ENCODE measurements at regions not wholly inside any gene's neighbourhood (a gene's known extent, or its start where the extent isn't known, plus 50 kb on each side); places are given as distances from the start of the nearest gene placed in this dataset.

DNA sequence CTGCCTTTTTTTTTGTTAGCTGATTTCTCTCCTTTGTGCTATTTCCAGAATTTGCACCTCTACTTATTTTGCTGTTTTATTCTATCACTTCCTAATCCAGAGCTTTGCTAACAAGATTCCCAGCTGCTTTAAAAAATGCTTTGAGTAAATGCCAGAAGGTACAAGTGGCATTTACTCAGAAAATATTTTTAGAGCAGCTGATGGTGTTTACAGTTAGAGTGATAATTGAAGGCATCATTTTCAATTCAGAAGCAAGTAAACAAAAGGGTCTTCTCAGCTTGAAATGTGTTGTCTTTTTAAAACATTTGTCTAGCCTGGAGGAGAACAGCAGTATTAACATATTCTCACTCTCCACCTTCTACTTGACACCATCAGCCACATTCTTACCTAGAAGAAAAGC, 99.9 kb downstream of the OTOR start:
- ChIA-PET POLR2A (ENCODE audit: low non-redundant PET) (no interaction called here), CTCF (no interaction called here)
- no peak for DNase-seq (ENCODE audit: low spot score)
- no TSS peak for BruUV-seq (replicated peaks)
- H3K9me3 ChIP-seq (ENCODE audit: low read depth, low read length, poor library complexity, severe bottlenecking): no peaks in the 10 kb centered on the region
- H3K27me3 ChIP-seq (replicated peaks; ENCODE audit: insufficient read depth, low read depth, low read length, poor library complexity): no peaks in the 10 kb centered on the region
- no peaks in the 10 kb centered on the region for H3K36me3 ChIP-seq (ENCODE audit: insufficient read depth, low read length, poor library complexity, severe bottlenecking)
- intact Hi-C loops (cut with micrococcal nuclease; ENCODE audit: unreplicated experiment): no loop called here
- no peak overlapping the region for H3K4me3 ChIP-seq (ENCODE audit: low read depth, low read length, poor library complexity, severe bottlenecking)
- TF ChIP-seq, protein P1, sequence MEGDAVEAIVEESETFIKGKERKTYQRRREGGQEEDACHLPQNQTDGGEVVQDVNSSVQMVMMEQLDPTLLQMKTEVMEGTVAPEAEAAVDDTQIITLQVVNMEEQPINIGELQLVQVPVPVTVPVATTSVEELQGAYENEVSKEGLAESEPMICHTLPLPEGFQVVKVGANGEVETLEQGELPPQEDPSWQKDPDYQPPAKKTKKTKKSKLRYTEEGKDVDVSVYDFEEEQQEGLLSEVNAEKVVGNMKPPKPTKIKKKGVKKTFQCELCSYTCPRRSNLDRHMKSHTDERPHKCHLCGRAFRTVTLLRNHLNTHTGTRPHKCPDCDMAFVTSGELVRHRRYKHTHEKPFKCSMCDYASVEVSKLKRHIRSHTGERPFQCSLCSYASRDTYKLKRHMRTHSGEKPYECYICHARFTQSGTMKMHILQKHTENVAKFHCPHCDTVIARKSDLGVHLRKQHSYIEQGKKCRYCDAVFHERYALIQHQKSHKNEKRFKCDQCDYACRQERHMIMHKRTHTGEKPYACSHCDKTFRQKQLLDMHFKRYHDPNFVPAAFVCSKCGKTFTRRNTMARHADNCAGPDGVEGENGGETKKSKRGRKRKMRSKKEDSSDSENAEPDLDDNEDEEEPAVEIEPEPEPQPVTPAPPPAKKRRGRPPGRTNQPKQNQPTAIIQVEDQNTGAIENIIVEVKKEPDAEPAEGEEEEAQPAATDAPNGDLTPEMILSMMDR (conservative IDR thresholded peaks at IDR 0.05; ENCODE audit: low read depth, low read length): no peak
- TF ChIP-seq EZH2 (IDR thresholded peaks at IDR 0.05; ENCODE audit: borderline replicate concordance, low read depth, low read length, poor library complexity, severe bottlenecking): no peak
- no peaks in the 10 kb centered on the region for H3K4me1 ChIP-seq (ENCODE audit: insufficient read depth, low read length, poor library complexity, severe bottlenecking)
- H3K27ac ChIP-seq (ENCODE audit: low read depth, low read length, poor library complexity, severe bottlenecking): no peak overlapping the region

DNA sequence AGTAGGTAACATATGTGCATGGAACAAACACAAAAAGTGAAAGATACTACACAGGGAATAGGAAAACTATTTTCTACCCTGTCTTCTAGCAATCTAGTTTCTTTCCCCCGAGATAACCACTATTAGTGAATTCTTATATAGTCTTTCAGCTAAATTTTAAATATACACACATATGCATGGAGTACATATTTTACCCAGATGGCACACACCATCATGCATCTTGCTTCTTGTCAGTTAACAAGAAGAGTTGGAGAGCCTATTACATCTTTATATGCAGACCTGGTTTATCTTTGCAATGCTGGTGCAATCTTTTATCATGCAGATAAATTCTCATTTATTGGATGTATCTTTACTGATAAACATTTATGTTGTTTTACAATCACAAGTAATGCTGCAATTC, 100.4 kb downstream of the OTOR start:
- Histone ChIP-seq H3K9me3 (ENCODE audit: low read depth, low read length, poor library complexity, severe bottlenecking) (no peaks in the 10 kb centered on the region), H3K27ac (ENCODE audit: low read depth, low read length, poor library complexity, severe bottlenecking) (no peak overlapping the region), H3K4me1 (ENCODE audit: insufficient read depth, low read length, poor library complexity, severe bottlenecking) (no peaks in the 10 kb centered on the region), H3K36me3 (ENCODE audit: insufficient read depth, low read length, poor library complexity, severe bottlenecking) (no peaks in the 10 kb centered on the region), H3K4me3 (ENCODE audit: low read depth, low read length, poor library complexity, severe bottlenecking) (no peak overlapping the region), H3K27me3 (replicated peaks; ENCODE audit: insufficient read depth, low read depth, low read length, poor library complexity) (no peaks in the 10 kb centered on the region)
- POLR2A ChIA-PET (ENCODE audit: low non-redundant PET): no interaction called here
- DNase-seq (ENCODE audit: low spot score): no peak
- intact Hi-C loops (cut with micrococcal nuclease; ENCODE audit: unreplicated experiment): no loop called here
- CTCF ChIA-PET: no interaction called here
- BruUV-seq (replicated peaks): no TSS peak
- no peak for TF ChIP-seq EZH2 (IDR thresholded peaks at IDR 0.05; ENCODE audit: borderline replicate concordance, low read depth, low read length, poor library complexity, severe bottlenecking)
- TF ChIP-seq, protein P1 (conservative IDR thresholded peaks at IDR 0.05; ENCODE audit: low read depth, low read length): no peak

DNA sequence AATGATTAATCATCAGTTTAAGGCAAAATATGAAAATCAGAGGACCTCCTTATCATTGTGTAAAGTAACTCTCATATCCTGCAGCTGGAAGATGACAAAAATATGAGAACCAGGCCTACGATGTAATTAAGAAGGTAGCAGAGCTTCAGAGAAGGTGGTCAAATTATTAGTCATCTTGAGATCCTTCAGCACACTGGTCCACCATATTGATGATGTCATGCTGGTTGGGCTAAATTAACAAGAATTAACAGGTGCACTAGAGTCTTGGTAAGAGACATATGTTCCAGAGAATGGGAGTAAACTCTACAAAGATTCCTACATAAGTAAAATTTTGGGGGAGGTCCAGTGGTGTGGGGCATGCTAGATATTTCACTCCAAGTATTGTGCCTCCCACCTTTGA, 112.8 kb downstream of the OTOR start:
- Histone ChIP-seq H3K36me3 (ENCODE audit: insufficient read depth, low read length, poor library complexity, severe bottlenecking) (no peaks in the 10 kb centered on the region), H3K4me1 (ENCODE audit: insufficient read depth, low read length, poor library complexity, severe bottlenecking) (no peaks in the 10 kb centered on the region), H3K27me3 (replicated peaks; ENCODE audit: insufficient read depth, low read depth, low read length, poor library complexity) (no peaks in the 10 kb centered on the region), H3K9me3 (ENCODE audit: low read depth, low read length, poor library complexity, severe bottlenecking) (peaks cover 6% of the 10 kb centered on the region), H3K4me3 (ENCODE audit: low read depth, low read length, poor library complexity, severe bottlenecking) (no peak overlapping the region), H3K27ac (ENCODE audit: low read depth, low read length, poor library complexity, severe bottlenecking) (no peak overlapping the region)
- POLR2A ChIA-PET (ENCODE audit: low non-redundant PET): no interaction called here
- intact Hi-C loops (cut with micrococcal nuclease; ENCODE audit: unreplicated experiment): no loop called here
- no peak for DNase-seq (ENCODE audit: low spot score)
- TF ChIP-seq, protein P1 (conservative IDR thresholded peaks at IDR 0.05; ENCODE audit: low read depth, low read length): no peak
- no peak for TF ChIP-seq EZH2 (IDR thresholded peaks at IDR 0.05; ENCODE audit: borderline replicate concordance, low read depth, low read length, poor library complexity, severe bottlenecking)
- CTCF ChIA-PET: no interaction called here
- no TSS peak for BruUV-seq (replicated peaks)
